Vagina (tissue), 2 donors: ENCODE measurements at regions not wholly inside any gene's neighbourhood (a gene's known extent, or its start where the extent isn't known, plus 50 kb on each side); places are given as distances from the start of the nearest gene placed in this dataset.
"Not testable (repeated sequence)": the region's sequence is repeated elsewhere in the genome, so short reads cannot be mapped to it uniquely, and the experiment has no call there.

Source experiments
- DNase-seq, 2 donors: peaks; one replicate each; pipeline ENCODE4 v3.0.0-alpha.2; 2017; ENCODE audit errors: extremely low spot score in 2 of 2
- H3K27ac ChIP-seq: fragments of 200-600 bp; sonication (generic); one replicate; pipeline ENCODE4 v1.5.1; 2019
- H3K27me3 ChIP-seq: fragments of 200-600 bp; sonication (generic); one replicate; pipeline ENCODE4 v1.5.1; 2019
- H3K36me3 ChIP-seq, 2 donors: fragments of 200-600 bp; sonication (generic); one replicate each; pipeline ENCODE4 v1.5.1; 2017 to 2019
- H3K4me1 ChIP-seq: fragments of 200-600 bp; sonication (generic); one replicate; pipeline ENCODE4 v1.5.1; 2019
- H3K4me3 ChIP-seq, 2 donors: fragments of 200-600 bp; sonication (generic); 1 replicate in 1 of 2; 2 replicates in 1 of 2; pipeline ENCODE4 v1.5.1; 2016 to 2019
- H3K9me3 ChIP-seq: fragments of 200-600 bp; sonication (generic); one replicate; pipeline ENCODE4 v1.5.1; 2019
- POLR2A ChIP-seq, 2 donors: fragments of 450-650 bp; IDR thresholded peaks; one replicate each; pipeline ENCODE4 v1.6.1; 2017; ENCODE audit warnings: antibody characterized with exemption in 2 of 2, mild to moderate bottlenecking in 2 of 2, moderate library complexity in 2 of 2
- POLR2AphosphoS5 ChIP-seq, 2 donors: sonication (generic); formaldehyde crosslinking; IDR thresholded peaks; one replicate each; pipeline ENCODE4 v1.9.0; 2017; ENCODE audit warnings: antibody characterized with exemption in 2 of 2, mild to moderate bottlenecking in 2 of 2, low read depth in 1 of 2; ENCODE audit not compliant: insufficient read depth in 1 of 2
- intact Hi-C: fragments of 100-400 bp; cut with DNase I; formaldehyde crosslinking; loops from one replicate; pipeline ENCODE4 v1.15.1; 2023
- TF ChIP-seq, protein P1 (sequence below), 3 experiments: fragments of 450-650 bp in 2 of 3; fragments of 200-600 bp in 1 of 3; sonication (generic) in 1 of 3; IDR thresholded peaks; one replicate each; pipeline ENCODE4 v1.5.1; 2017 to 2019; ENCODE audit warnings: antibody characterized with exemption in 3 of 3, mild to moderate bottlenecking in 2 of 3, moderate library complexity in 2 of 3

- Histone ChIP-seq H3K4me3 (no peak overlapping the region), H3K36me3 (no peaks in the 10 kb centered on the region), H3K27me3 (no peaks in the 10 kb centered on the region), H3K4me1 (peaks cover 7% of the 10 kb centered on the region), H3K27ac (no peak overlapping the region), H3K9me3 (no peaks in the 10 kb centered on the region)
- TF ChIP-seq, protein P1, sequence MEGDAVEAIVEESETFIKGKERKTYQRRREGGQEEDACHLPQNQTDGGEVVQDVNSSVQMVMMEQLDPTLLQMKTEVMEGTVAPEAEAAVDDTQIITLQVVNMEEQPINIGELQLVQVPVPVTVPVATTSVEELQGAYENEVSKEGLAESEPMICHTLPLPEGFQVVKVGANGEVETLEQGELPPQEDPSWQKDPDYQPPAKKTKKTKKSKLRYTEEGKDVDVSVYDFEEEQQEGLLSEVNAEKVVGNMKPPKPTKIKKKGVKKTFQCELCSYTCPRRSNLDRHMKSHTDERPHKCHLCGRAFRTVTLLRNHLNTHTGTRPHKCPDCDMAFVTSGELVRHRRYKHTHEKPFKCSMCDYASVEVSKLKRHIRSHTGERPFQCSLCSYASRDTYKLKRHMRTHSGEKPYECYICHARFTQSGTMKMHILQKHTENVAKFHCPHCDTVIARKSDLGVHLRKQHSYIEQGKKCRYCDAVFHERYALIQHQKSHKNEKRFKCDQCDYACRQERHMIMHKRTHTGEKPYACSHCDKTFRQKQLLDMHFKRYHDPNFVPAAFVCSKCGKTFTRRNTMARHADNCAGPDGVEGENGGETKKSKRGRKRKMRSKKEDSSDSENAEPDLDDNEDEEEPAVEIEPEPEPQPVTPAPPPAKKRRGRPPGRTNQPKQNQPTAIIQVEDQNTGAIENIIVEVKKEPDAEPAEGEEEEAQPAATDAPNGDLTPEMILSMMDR (IDR thresholded peaks at IDR 0.05) = no peak
- TF ChIP-seq POLR2A (IDR thresholded peaks at IDR 0.05) (no peak), POLR2AphosphoS5 (IDR thresholded peaks at IDR 0.05; ENCODE audit: insufficient read depth in 1 of 2, low read depth in 1 of 2) (no peak)
- no peak for DNase-seq
- intact Hi-C loops = no loop called here
Observed at GRCh38 chr3:95815828-95816227, 998.6 kb upstream of the EPHA6 start.

DNA sequence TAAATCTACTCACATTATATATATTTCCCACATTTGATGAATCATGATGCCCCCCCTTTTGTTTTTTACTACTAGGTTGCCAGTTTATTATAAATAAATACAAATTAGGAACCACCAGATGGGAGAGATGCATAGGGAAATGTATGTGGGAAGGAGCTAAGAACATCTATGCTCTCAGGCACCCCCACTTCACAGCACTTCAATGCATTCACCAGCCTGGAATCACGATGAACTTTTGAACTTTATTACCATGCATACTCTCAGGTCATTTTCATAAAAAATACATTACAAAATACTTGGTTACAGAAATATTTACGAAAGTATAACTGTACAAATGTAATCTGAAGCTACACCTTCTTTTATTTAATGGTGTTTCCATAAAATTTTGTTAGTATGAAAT is 988.0 kb upstream of the EPHA6 start:
- no peaks in the 10 kb centered on the region for H3K4me1 ChIP-seq
- H3K4me3 ChIP-seq = no peak overlapping the region
- no peak overlapping the region for H3K27ac ChIP-seq
- H3K9me3 ChIP-seq = no peaks in the 10 kb centered on the region
- H3K27me3 ChIP-seq = no peaks in the 10 kb centered on the region
- intact Hi-C loops = no loop called here
- no peaks in the 10 kb centered on the region for H3K36me3 ChIP-seq
- TF ChIP-seq, protein P1 (IDR thresholded peaks at IDR 0.05) = no peak
- TF ChIP-seq POLR2A (IDR thresholded peaks at IDR 0.05) (no peak), POLR2AphosphoS5 (IDR thresholded peaks at IDR 0.05; ENCODE audit: insufficient read depth in 1 of 2, low read depth in 1 of 2) (no peak)
- DNase-seq = no peak

DNA sequence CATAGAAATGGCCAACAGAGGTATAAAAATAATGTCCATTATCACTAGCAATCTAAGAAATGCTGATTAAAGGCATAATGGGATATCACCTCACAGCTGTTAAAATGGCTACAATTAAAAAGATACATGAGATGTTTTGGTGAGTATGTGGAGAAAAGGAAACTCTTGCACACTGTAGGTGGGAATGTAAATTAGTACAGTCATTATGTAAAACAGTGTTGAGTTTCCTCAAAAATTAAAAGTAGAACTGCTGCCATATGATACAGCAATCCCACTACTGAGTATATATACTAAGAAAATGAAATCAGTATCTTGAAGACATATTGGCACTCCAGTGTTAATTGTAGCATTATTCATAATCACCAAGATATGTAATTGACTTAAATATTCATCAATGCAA is 982.2 kb upstream of the EPHA6 start:
- Histone ChIP-seq H3K9me3 (no peaks in the 10 kb centered on the region), H3K4me1 (no peaks in the 10 kb centered on the region), H3K27me3 (no peaks in the 10 kb centered on the region), H3K36me3 (no peaks in the 10 kb centered on the region), H3K27ac (no peak overlapping the region), H3K4me3 (no peak overlapping the region)
- no peak for DNase-seq
- intact Hi-C loops = no loop called here
- TF ChIP-seq POLR2AphosphoS5 (IDR thresholded peaks at IDR 0.05; ENCODE audit: insufficient read depth in 1 of 2, low read depth in 1 of 2) (no peak), POLR2A (IDR thresholded peaks at IDR 0.05) (no peak)
- TF ChIP-seq, protein P1 (IDR thresholded peaks at IDR 0.05) = no peak

DNA sequence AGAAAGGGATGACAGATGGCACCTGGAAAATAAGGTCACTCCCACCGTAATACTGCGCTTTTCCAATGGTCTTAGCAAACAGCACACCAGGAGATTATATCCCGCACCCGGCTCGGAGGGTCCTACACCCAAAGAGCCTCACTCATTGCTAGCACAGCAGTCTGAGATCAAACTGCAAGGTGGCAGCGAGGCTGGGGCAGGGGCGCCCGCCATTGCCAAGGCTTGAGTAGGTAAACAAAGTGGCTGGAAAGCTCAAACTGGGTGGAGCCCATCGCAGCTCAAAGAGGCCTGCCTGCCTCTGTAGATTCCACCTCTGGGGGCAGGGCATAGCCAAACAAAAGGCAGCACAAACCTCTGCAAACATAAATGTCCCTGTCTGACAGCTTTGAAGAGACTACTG is 953.8 kb upstream of the EPHA6 start:
- H3K27me3 ChIP-seq, H3K4me3 ChIP-seq, H3K9me3 ChIP-seq, DNase-seq, H3K36me3 ChIP-seq, intact Hi-C loops, H3K27ac ChIP-seq, H3K4me1 ChIP-seq: not testable (repeated sequence)

DNA sequence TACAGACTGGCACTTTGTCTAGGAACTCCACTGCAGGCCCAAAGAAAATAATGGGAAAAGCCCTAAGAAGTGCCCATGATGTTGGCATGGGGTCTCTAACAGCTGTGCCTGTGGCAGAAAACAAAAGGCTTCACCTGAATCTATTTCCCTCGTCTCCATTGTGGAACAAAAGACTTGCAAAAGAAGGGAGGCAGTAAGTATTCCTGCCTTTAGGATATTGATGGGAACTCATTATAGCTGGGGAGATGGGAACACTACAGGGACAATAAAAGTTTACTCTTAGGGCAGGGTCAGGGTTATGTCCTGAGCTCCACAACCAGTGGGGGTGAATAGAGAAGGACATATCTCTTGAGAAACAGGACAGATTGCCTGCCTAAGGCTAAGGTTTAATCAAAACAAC is 930.6 kb upstream of the EPHA6 start:
- no peak for TF ChIP-seq POLR2AphosphoS5 (IDR thresholded peaks at IDR 0.05; ENCODE audit: insufficient read depth in 1 of 2, low read depth in 1 of 2)
- TF ChIP-seq POLR2A (IDR thresholded peaks at IDR 0.05) = no peak
- TF ChIP-seq, protein P1 (IDR thresholded peaks at IDR 0.05) = no peak
- H3K4me3 ChIP-seq = no peak overlapping the region
- no peak for DNase-seq
- H3K27me3 ChIP-seq = no peaks in the 10 kb centered on the region
- no peaks in the 10 kb centered on the region for H3K36me3 ChIP-seq
- no peaks in the 10 kb centered on the region for H3K4me1 ChIP-seq
- no peaks in the 10 kb centered on the region for H3K9me3 ChIP-seq
- H3K27ac ChIP-seq = no peak overlapping the region
- intact Hi-C loops = no loop called here

DNA sequence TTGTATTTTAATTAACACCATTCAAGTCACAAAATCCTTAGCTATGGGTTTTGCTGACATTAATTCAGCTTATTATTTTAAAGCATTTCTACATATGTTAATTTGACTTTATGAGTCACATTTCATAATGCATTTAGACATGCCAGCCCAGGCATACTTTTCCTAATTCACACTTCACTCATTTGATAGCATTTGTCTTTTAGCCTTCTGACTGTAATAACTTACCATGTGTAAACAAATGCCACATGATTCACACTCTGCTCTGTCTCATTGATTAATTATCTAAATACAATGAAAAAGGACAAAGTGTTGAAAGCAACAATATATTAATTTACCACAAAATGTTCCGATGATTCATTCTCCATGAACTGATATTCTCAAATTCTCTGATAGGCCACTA is 927.8 kb upstream of the EPHA6 start:
- Histone ChIP-seq H3K9me3 (no peaks in the 10 kb centered on the region), H3K4me1 (no peaks in the 10 kb centered on the region), H3K4me3 (no peak overlapping the region), H3K27ac (no peak overlapping the region), H3K36me3 (no peaks in the 10 kb centered on the region), H3K27me3 (no peaks in the 10 kb centered on the region)
- intact Hi-C loops = no loop called here
- DNase-seq = no peak
- TF ChIP-seq POLR2A (IDR thresholded peaks at IDR 0.05) (no peak), POLR2AphosphoS5 (IDR thresholded peaks at IDR 0.05; ENCODE audit: insufficient read depth in 1 of 2, low read depth in 1 of 2) (no peak)
- TF ChIP-seq, protein P1 (IDR thresholded peaks at IDR 0.05) = no peak
